SK-N-SH (cell line): ENCODE measurements at regions not wholly inside any gene's neighbourhood (a gene's known extent, or its start where the extent isn't known, plus 50 kb on each side); places are given as distances from the start of the nearest gene placed in this dataset.

Experiments used
- CTCF ChIA-PET: fragments of 300-600, 350-600 bp; formaldehyde crosslinking; extraction: SDS; loops from one replicate; lab custom pipeline; 2021; lab: Yijun Ruan, JAX
- POLR2A ChIA-PET: fragments of 350-600 bp; sonication (Branson Sonifier 250); formaldehyde crosslinking; extraction: SDS; loops from one replicate; lab custom pipeline; 2020; ENCODE audit warnings: antibody characterized with exemption, inconsistent platforms; lab: Yijun Ruan, JAX
- DNase-seq: peaks from one replicate; pipeline ENCODE4 v3.0.0; 2012
- H2AFZ ChIP-seq: fragments of 200-600 bp; sonication (generic); 2 replicates; pipeline ENCODE4 v1.8.1; 2016; ENCODE audit warnings: antibody characterized with exemption, mild to moderate bottlenecking, low read depth
- H3F3A ChIP-seq: fragments of 200-600 bp; sonication (generic); replicated peaks from 2 replicates; pipeline ENCODE3; 2016; ENCODE audit warnings: antibody characterized with exemption, mild to moderate bottlenecking; ENCODE audit not compliant: insufficient read depth
- H3K27ac ChIP-seq, 2 experiments: fragments of 200-500 bp in 1 of 2; fragments of 200-600 bp in 1 of 2; sonication (Bioruptor generic) in 1 of 2; sonication (generic), shearing (Covaris generic) in 1 of 2; 2 replicates each; pipeline versions ENCODE4 v1.5.1 to v1.6.1; 2014 to 2016; ENCODE audit warnings: low read depth in 2 of 2, inconsistent platforms in 1 of 2, low read length in 1 of 2, mild to moderate bottlenecking in 1 of 2, mixed read lengths in 1 of 2
- H3K27me3 ChIP-seq: fragments of 200-600 bp; sonication (generic), shearing (Covaris generic); 2 replicates; pipeline ENCODE4 v1.6.1; 2016; ENCODE audit warnings: mixed run types; ENCODE audit not compliant: insufficient read depth
- H3K36me3 ChIP-seq, 2 experiments: fragments of 200-500 bp in 1 of 2; fragments of 200-600 bp in 1 of 2; sonication (Bioruptor generic) in 1 of 2; sonication (generic) in 1 of 2; replicated peaks in 1 of 2; 2 replicates each; pipeline versions ENCODE3 to v1.5.1; 2014 to 2016; ENCODE audit warnings: low read length in 1 of 2, mild to moderate bottlenecking in 1 of 2; ENCODE audit not compliant: insufficient read depth in 2 of 2, control insufficient read depth in 1 of 2
- H3K4me1 ChIP-seq, 2 experiments: fragments of 200-500 bp in 1 of 2; fragments of 200-600 bp in 1 of 2; sonication (Bioruptor generic) in 1 of 2; sonication (generic), shearing (Covaris generic) in 1 of 2; 2 replicates each; pipeline versions ENCODE4 v1.5.1 to v1.6.1; 2014 to 2016; ENCODE audit warnings: low read depth in 1 of 2, low read length in 1 of 2, mixed run types in 1 of 2; ENCODE audit not compliant: insufficient read depth in 2 of 2, control insufficient read depth in 1 of 2
- H3K4me2 ChIP-seq: fragments of 200-600 bp; sonication (generic), shearing (Covaris generic); 2 replicates; pipeline ENCODE4 v1.6.1; 2017; ENCODE audit warnings: mixed run types
- H3K4me3 ChIP-seq, 2 experiments: fragments of 200-500 bp in 1 of 2; fragments of 200-600 bp in 1 of 2; sonication (Bioruptor generic) in 1 of 2; sonication (generic), shearing (Covaris generic) in 1 of 2; 2 replicates each; pipeline versions ENCODE4 v1.5.1 to v1.8.1; 2014 to 2016; ENCODE audit warnings: low read depth in 2 of 2, inconsistent platforms in 1 of 2, low read length in 1 of 2, mild to moderate bottlenecking in 1 of 2, mixed read lengths in 1 of 2, moderate library complexity in 1 of 2
- H3K79me2 ChIP-seq: fragments of 200-600 bp; sonication (generic); 2 replicates; pipeline ENCODE4 v1.8.1; 2017; ENCODE audit warnings: mild to moderate bottlenecking; ENCODE audit not compliant: insufficient read depth
- H3K9ac ChIP-seq: fragments of 200-600 bp; sonication (generic); 2 replicates; pipeline ENCODE4 v1.6.1; 2017; ENCODE audit warnings: mixed run types
- H3K9me2 ChIP-seq: fragments of 200-600 bp; sonication (generic); 2 replicates; pipeline ENCODE4 v1.6.1; 2017; ENCODE audit warnings: mixed run types
- H3K9me3 ChIP-seq: fragments of 200-600 bp; sonication (generic); 2 replicates; pipeline ENCODE4 v1.6.1; 2017; ENCODE audit warnings: mixed run types, mild to moderate bottlenecking, moderate library complexity
- H4K20me1 ChIP-seq: fragments of 200-600 bp; sonication (generic); 2 replicates; pipeline ENCODE4 v1.6.1; 2017; ENCODE audit warnings: mild to moderate bottlenecking, mixed run types; ENCODE audit not compliant: insufficient read depth
- CHD2 ChIP-seq: fragments of 150-350 bp; IDR thresholded peaks from 2 replicates; pipeline ENCODE4 v1.6.1; 2018; ENCODE audit warnings: low read length; ENCODE audit not compliant: partially characterized antibody
- ELF1 ChIP-seq: IDR thresholded peaks from 2 replicates; pipeline ENCODE4 v1.4.0; 2012
- FOSL2 ChIP-seq: IDR thresholded peaks from 2 replicates; pipeline ENCODE4 v1.4.0; 2012; ENCODE audit warnings: low read depth, mild to moderate bottlenecking, moderate library complexity, borderline replicate concordance
- FOXM1 ChIP-seq: IDR thresholded peaks from 2 replicates; pipeline ENCODE4 v1.4.0; 2012; ENCODE audit warnings: low read depth, mild to moderate bottlenecking
- GABPA ChIP-seq: IDR thresholded peaks from 2 replicates; pipeline ENCODE4 v1.4.0; 2012; ENCODE audit warnings: low read depth, mild to moderate bottlenecking
- GATA2 ChIP-seq: sonication (generic); formaldehyde crosslinking; IDR thresholded peaks from 2 replicates; pipeline ENCODE4 v1.5.0; 2020; ENCODE audit warnings: mild to moderate bottlenecking, missing genetic modification reagents
- JUND ChIP-seq: IDR thresholded peaks from 2 replicates; pipeline ENCODE4 v1.4.0; 2012
- NFIC ChIP-seq: IDR thresholded peaks from 2 replicates; pipeline ENCODE4 v1.4.0; 2012; ENCODE audit warnings: borderline replicate concordance
- REST ChIP-seq: IDR thresholded peaks from 2 replicates; pipeline ENCODE4 v1.6.1; 2012; ENCODE audit warnings: mild to moderate bottlenecking, low read depth, low read length, moderate library complexity
- RFX5 ChIP-seq: IDR thresholded peaks from 2 replicates; pipeline ENCODE4 v1.6.1; 2012; ENCODE audit warnings: mild to moderate bottlenecking, improper control_type of control experiment, low read length
- RXRA ChIP-seq: IDR thresholded peaks from 2 replicates; pipeline ENCODE4 v1.4.0; 2012; ENCODE audit warnings: low read depth, mild to moderate bottlenecking, borderline replicate concordance
- SMC3 ChIP-seq: IDR thresholded peaks from 2 replicates; pipeline ENCODE4 v1.6.1; 2012; ENCODE audit warnings: low read depth, low read length, improper control_type of control experiment
- TCF12 ChIP-seq: IDR thresholded peaks from 2 replicates; pipeline ENCODE4 v1.4.0; 2012
- TEAD4 ChIP-seq: IDR thresholded peaks from 2 replicates; pipeline ENCODE4 v1.4.0; 2012; ENCODE audit warnings: mild to moderate bottlenecking, borderline replicate concordance; ENCODE audit not compliant: insufficient read depth
- YY1 ChIP-seq: IDR thresholded peaks from 2 replicates; pipeline ENCODE4 v1.4.0; 2012; ENCODE audit warnings: low read depth, mild to moderate bottlenecking
- WGBS: methylation state at CpG from one replicate; pipeline ENCODE4 v1.1.6; 2017; ENCODE audit warnings: low lambda C conversion rate; 5-methylcytosine and 5-hydroxymethylcytosine counted together
- TF ChIP-seq, protein P1 (sequence below): IDR thresholded peaks from 2 replicates; pipeline ENCODE4 v1.4.0; 2012; ENCODE audit warnings: low read depth
- TF ChIP-seq, protein P2 (sequence below): IDR thresholded peaks from 2 replicates; pipeline ENCODE4; 2012

DNA sequence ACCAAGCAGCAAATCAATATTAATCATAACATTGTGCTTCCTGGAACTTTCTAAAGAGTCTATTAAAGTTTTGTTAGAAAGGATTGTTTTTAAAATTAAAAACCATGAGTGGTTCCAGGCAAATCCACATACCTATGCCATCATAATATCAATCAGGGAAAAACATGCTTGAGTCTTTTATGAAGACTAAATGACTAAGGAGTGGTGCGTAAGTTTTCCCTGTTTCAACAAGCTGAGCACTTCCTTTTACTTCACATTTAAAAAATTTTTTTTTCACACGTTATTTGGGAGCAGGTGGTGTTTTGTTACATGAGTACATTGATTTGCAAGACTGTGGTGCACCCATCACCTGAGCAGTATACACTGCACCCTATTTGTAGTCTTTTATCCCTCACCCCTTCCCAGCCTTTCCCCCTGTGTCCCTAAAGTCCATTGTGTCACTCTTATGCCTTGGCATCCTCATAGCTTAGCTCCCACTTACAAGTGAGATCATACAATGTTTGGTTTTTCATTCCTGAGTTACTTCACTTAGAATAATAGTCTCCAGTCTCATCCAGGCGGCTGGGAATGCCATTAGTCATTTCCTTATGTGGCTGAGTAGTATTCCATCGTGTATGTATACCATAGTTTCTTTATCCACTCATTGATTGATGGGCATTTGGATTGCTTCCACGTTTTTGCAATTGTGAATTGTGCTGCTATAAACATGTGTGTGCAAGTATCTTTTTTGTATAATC lies 1190.3 kb upstream of the RAG2 start (continued):
- TF ChIP-seq, protein P1, sequence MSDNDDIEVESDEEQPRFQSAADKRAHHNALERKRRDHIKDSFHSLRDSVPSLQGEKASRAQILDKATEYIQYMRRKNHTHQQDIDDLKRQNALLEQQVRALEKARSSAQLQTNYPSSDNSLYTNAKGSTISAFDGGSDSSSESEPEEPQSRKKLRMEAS = no peak
- TF ChIP-seq GATA2 (CRISPR knock-in tag) = no peak
- no peak for TF ChIP-seq RXRA
- TF ChIP-seq ELF1 = no peak
- TF ChIP-seq GABPA = no peak
- peak; percentile 59; the same call in 1 of the 2 replicates for TF ChIP-seq FOSL2
- no peak for TF ChIP-seq REST

DNA sequence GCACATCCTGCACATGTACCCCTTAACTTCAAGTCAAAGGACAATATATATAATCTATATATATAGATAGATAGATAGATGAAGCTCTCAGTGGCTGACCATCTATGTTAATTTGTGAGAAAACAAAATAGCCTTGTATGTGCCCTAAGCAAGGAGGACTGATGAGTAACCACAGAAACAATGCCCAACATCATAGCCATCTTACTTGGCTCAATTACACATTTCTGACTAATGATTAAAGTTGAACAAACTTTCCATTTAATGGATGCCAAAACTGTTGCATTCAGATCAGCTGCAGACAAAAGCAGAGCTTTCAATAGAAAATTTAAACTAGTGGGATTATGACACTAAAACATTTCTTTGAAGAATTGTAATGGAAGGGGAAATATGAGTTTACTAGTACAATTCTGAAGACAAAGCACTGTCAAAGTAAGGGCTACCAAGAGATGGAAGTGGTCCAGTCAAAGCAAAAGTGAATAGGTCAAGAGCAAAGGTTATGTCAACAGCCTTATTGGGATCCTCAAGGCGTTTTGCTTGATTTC lies 1188.2 kb upstream of the RAG2 start:
- 0% methylated on average over 1 of the region's 1 CpG for WGBS
- no peak for DNase-seq
- peaks cover 43% of the 10 kb centered on the region for H3F3A ChIP-seq
- peaks cover 0 to 6% of the 10 kb centered on the region in 2 experiments for H3K36me3 ChIP-seq
- H3K9ac ChIP-seq = peak overlapping the region; percentile 4; the same call in 1 of the 2 replicates
- ChIA-PET CTCF (no interaction called here), POLR2A (no interaction called here)
- no peaks in the 10 kb centered on the region for H3K9me2 ChIP-seq
- no peaks in the 10 kb centered on the region for H4K20me1 ChIP-seq
- no peaks in the 10 kb centered on the region for H3K27me3 ChIP-seq
- H3K4me1 ChIP-seq = no peaks in the 10 kb centered on the region; a peak in 1 of 4 replicates
- no peak overlapping the region for H3K4me3 ChIP-seq
- peak overlapping the region; percentile 16; the same call in 1 of the 2 replicates for H2AFZ ChIP-seq
- TF ChIP-seq YY1 = no peak
- 0 out of 2 replicates have a peak, but pooled peaks have one; percentile 37 for TF ChIP-seq TCF12
- peak; percentile 70 for TF ChIP-seq NFIC
- TF ChIP-seq FOSL2 = peak; percentile 43; the same call in 1 of the 2 replicates
- TF ChIP-seq, protein P1 = no peak
- no peak for TF ChIP-seq CHD2
- TF ChIP-seq, protein P2, sequence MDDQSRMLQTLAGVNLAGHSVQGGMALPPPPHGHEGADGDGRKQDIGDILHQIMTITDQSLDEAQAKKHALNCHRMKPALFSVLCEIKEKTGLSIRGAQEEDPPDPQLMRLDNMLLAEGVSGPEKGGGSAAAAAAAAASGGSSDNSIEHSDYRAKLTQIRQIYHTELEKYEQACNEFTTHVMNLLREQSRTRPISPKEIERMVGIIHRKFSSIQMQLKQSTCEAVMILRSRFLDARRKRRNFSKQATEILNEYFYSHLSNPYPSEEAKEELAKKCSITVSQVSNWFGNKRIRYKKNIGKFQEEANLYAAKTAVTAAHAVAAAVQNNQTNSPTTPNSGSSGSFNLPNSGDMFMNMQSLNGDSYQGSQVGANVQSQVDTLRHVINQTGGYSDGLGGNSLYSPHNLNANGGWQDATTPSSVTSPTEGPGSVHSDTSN = peak; percentile 39
- no peak for TF ChIP-seq FOXM1
- no peak for TF ChIP-seq TEAD4
- TF ChIP-seq SMC3 = no peak
- no peak for TF ChIP-seq RFX5
- TF ChIP-seq JUND = 0 out of 2 replicates have a peak, but pooled peaks have one; percentile 25
- no peak for TF ChIP-seq GATA2 (CRISPR knock-in tag)
- H3K4me2 ChIP-seq = peak overlapping the region; percentile 26; the same call in 1 of the 2 replicates
- H3K27ac ChIP-seq = peak overlapping the region in 1 of 2 experiments; percentile 90; a peak in 2 of 4 replicates
- peaks cover 27% of the 10 kb centered on the region for H3K9me3 ChIP-seq
- no peaks in the 10 kb centered on the region for H3K79me2 ChIP-seq
